H1 (cell line): ENCODE measurements at regions not wholly inside any gene's neighbourhood (a gene's known extent, or its start where the extent isn't known, plus 50 kb on each side); places are given as distances from the start of the nearest gene placed in this dataset.
"Not testable (repeated sequence)": the region's sequence is repeated elsewhere in the genome, so short reads cannot be mapped to it uniquely, and the experiment has no call there.

Experiments
- CTCF ChIA-PET: fragments of 300-600 bp; sonication (Branson Sonifier 250); formaldehyde crosslinking; loops from one replicate; lab custom pipeline; 2021; ENCODE audit not compliant: partially characterized antibody; lab: Charles Lee
- POLR2A ChIA-PET: fragments of 300-600 bp; sonication (Branson Sonifier 250); formaldehyde crosslinking; loops from one replicate; lab custom pipeline; 2021; ENCODE audit warnings: inconsistent platforms; ENCODE audit not compliant: partially characterized antibody; lab: Charles Lee
- DNase-seq, 2 experiments: peaks; one replicate each; pipeline versions ENCODE4 v3.0.0 to v3.0.0-alpha.2; 2010 to 2022; ENCODE audit warnings: low spot score in 2 of 2, low read depth in 1 of 2, mixed read lengths in 1 of 2
- FAIRE-seq: peaks from 2 replicates; lab custom pipeline; 2011; peaks lifted over from hg19 to GRCh38; lab: Jason Lieb, UNC
- H2AFZ ChIP-seq: 2 replicates; pipeline ENCODE4 v1.8.1; 2012; ENCODE audit warnings: low read length, inconsistent platforms
- H2AK5ac ChIP-seq: 2 replicates; pipeline ENCODE4 v1.6.1; 2013; ENCODE audit warnings: low read depth, low read length
- H2BK120ac ChIP-seq: replicated peaks from 2 replicates; pipeline ENCODE3; 2013; ENCODE audit warnings: low read depth, low read length, inconsistent platforms
- H2BK12ac ChIP-seq: 2 replicates; pipeline ENCODE4 v1.6.1; 2013; ENCODE audit warnings: low read depth, low read length
- H2BK15ac ChIP-seq: 2 replicates; pipeline ENCODE4 v1.6.1; 2013; ENCODE audit warnings: low read length
- H2BK20ac ChIP-seq: 2 replicates; pipeline ENCODE4 v1.6.1; 2013; ENCODE audit warnings: low read length
- H2BK5ac ChIP-seq: 2 replicates; pipeline ENCODE4 v1.6.1; 2013; ENCODE audit warnings: low read depth, low read length
- H3K14ac ChIP-seq: 2 replicates; pipeline ENCODE4 v1.6.1; 2013; ENCODE audit warnings: inconsistent platforms; ENCODE audit not compliant: insufficient read length
- H3K18ac ChIP-seq: 2 replicates; pipeline ENCODE4 v1.6.1; 2013; ENCODE audit warnings: low read length; ENCODE audit errors: extremely low read depth
- H3K23ac ChIP-seq: 2 replicates; pipeline ENCODE4 v1.6.1; 2013; ENCODE audit warnings: inconsistent platforms; ENCODE audit not compliant: insufficient read length
- H3K23me2 ChIP-seq: 2 replicates; pipeline ENCODE4 v1.6.1; 2013; ENCODE audit warnings: low read depth, low read length
- H3K27ac ChIP-seq: 2 replicates; pipeline ENCODE4 v1.6.1; 2011; ENCODE audit warnings: low read depth, low read length, inconsistent platforms
- H3K27me3 ChIP-seq, 4 experiments: replicated peaks in 1 of 4; 1 replicate in 1 of 4; 2 replicates in 3 of 4; pipeline versions ENCODE4 v1.6.1 to v1.8.1; 2011 to 2013; ENCODE audit warnings: low read length in 3 of 4, mild to moderate bottlenecking in 3 of 4, inconsistent platforms in 2 of 4, mixed read lengths in 2 of 4, moderate library complexity in 1 of 4; ENCODE audit not compliant: control insufficient read depth in 3 of 4, insufficient read depth in 3 of 4; ENCODE audit errors: extremely low read depth in 1 of 4
- H3K36me3 ChIP-seq, 4 experiments: 2 replicates each; pipeline versions ENCODE4 v1.6.1 to v1.8.1; 2011 to 2013; ENCODE audit warnings: mild to moderate bottlenecking in 4 of 4, low read length in 3 of 4, moderate library complexity in 2 of 4, control low read depth in 1 of 4, inconsistent platforms in 1 of 4; ENCODE audit not compliant: insufficient read depth in 4 of 4, control insufficient read depth in 2 of 4
- H3K4ac ChIP-seq: replicated peaks from 2 replicates; pipeline ENCODE3; 2013; ENCODE audit warnings: low read length, low read depth, mixed read lengths, inconsistent platforms; ENCODE audit not compliant: insufficient read length
- H3K4me1 ChIP-seq, 4 experiments: replicated peaks in 1 of 4; 1 replicate in 1 of 4; 2 replicates in 3 of 4; pipeline versions ENCODE4 v1.6.1 to v1.8.1; 2011 to 2013; ENCODE audit warnings: low read length in 3 of 4, inconsistent platforms in 2 of 4, mixed read lengths in 1 of 4; ENCODE audit not compliant: insufficient read depth in 4 of 4, control insufficient read depth in 3 of 4
- H3K4me2 ChIP-seq, 2 experiments: 2 replicates each; pipeline versions ENCODE4 v1.6.1 to v1.8.1; 2011 to 2013; ENCODE audit warnings: low read depth in 2 of 2, low read length in 2 of 2, control low read depth in 1 of 2, inconsistent platforms in 1 of 2, mild to moderate bottlenecking in 1 of 2; ENCODE audit not compliant: insufficient read depth in 1 of 2
- H3K4me3 ChIP-seq, 4 experiments: fragments of 200-600, 300-600 bp in 1 of 4; sonication (generic), shearing (Covaris generic), sonication (Bioruptor Twin) in 1 of 4; 2 replicates each; pipeline versions ENCODE4 v1.5.1 to v1.8.1; 2011 to 2016; ENCODE audit warnings: low read length in 4 of 4, low read depth in 3 of 4, control low read depth in 2 of 4, inconsistent platforms in 2 of 4, mild to moderate bottlenecking in 2 of 4, mixed read lengths in 1 of 4, moderate library complexity in 1 of 4; ENCODE audit not compliant: insufficient read depth in 2 of 4; ENCODE audit errors: extremely low read depth in 1 of 4
- H3K56ac ChIP-seq: replicated peaks from 2 replicates; pipeline ENCODE3; 2013; ENCODE audit warnings: low read depth, mild to moderate bottlenecking, mixed read lengths, low read length, inconsistent platforms; ENCODE audit not compliant: insufficient read length
- H3K79me1 ChIP-seq: 2 replicates; pipeline ENCODE4 v1.6.1; 2013; ENCODE audit warnings: low read depth, low read length, control low read depth
- H3K79me2 ChIP-seq, 2 experiments: 2 replicates each; pipeline versions ENCODE4 v1.6.1 to v1.8.1; 2012 to 2013; ENCODE audit warnings: low read length in 2 of 2, mild to moderate bottlenecking in 2 of 2, inconsistent platforms in 1 of 2; ENCODE audit not compliant: insufficient read depth in 2 of 2, control insufficient read depth in 1 of 2
- H3K9ac ChIP-seq, 4 experiments: replicated peaks in 1 of 4; 1 replicate in 1 of 4; 2 replicates in 3 of 4; pipeline versions ENCODE4 v1.6.1 to v1.8.1; 2011 to 2013; ENCODE audit warnings: low read depth in 3 of 4, low read length in 3 of 4, control low read depth in 2 of 4, mild to moderate bottlenecking in 2 of 4, moderate library complexity in 2 of 4, inconsistent platforms in 1 of 4; ENCODE audit errors: extremely low read depth in 1 of 4
- H3K9me3 ChIP-seq, 2 experiments: 2 replicates each; pipeline versions ENCODE4 v1.6.1 to v1.8.1; 2012 to 2013; ENCODE audit warnings: mild to moderate bottlenecking in 2 of 2, moderate library complexity in 2 of 2, control low read depth in 1 of 2, inconsistent platforms in 1 of 2, low read depth in 1 of 2, low read length in 1 of 2, mixed read lengths in 1 of 2; ENCODE audit not compliant: insufficient read depth in 2 of 2
- H4K20me1 ChIP-seq, 2 experiments: replicated peaks in 1 of 2; 2 replicates each; pipeline versions ENCODE3 to v1.8.1; 2011 to 2013; ENCODE audit warnings: inconsistent platforms in 2 of 2, low read length in 2 of 2, mild to moderate bottlenecking in 1 of 2; ENCODE audit not compliant: insufficient read depth in 2 of 2, control insufficient read depth in 1 of 2
- H4K5ac ChIP-seq: 2 replicates; pipeline ENCODE4 v1.6.1; 2013; ENCODE audit warnings: low read length, low read depth, mixed read lengths, inconsistent platforms; ENCODE audit not compliant: insufficient read length
- H4K8ac ChIP-seq: 2 replicates; pipeline ENCODE4 v1.8.0; 2013; ENCODE audit warnings: mild to moderate bottlenecking, moderate library complexity, low read length, inconsistent platforms; ENCODE audit not compliant: insufficient read depth; ENCODE audit errors: extremely low read depth
- H4K91ac ChIP-seq: replicated peaks from 2 replicates; pipeline ENCODE3; 2013; ENCODE audit warnings: low read length, mixed read lengths, inconsistent platforms; ENCODE audit not compliant: insufficient read length
- JUN ChIP-seq: IDR thresholded peaks from 2 replicates; pipeline ENCODE4 v1.6.1; 2011; ENCODE audit warnings: low read depth, mild to moderate bottlenecking, improper control_type of control experiment, low read length
- WGBS, 2 experiments: shearing (Covaris generic) in 1 of 2; methylation state at CpG; one replicate each; pipeline versions ENCODE4 v1.1.6 to v1.1.7; 2013 to 2015; ENCODE audit warnings: low lambda C conversion rate in 2 of 2, mixed read lengths in 2 of 2, inconsistent platforms in 1 of 2, low coverage in 1 of 2, missing lambda C conversion rate in 1 of 2; ENCODE audit not compliant: insufficient replicate concordance in 2 of 2, insufficient coverage in 1 of 2, insufficient read length in 1 of 2; ENCODE audit errors: extremely low coverage in 1 of 2, missing lambda C conversion rate in 1 of 2; 5-methylcytosine and 5-hydroxymethylcytosine counted together

DNA sequence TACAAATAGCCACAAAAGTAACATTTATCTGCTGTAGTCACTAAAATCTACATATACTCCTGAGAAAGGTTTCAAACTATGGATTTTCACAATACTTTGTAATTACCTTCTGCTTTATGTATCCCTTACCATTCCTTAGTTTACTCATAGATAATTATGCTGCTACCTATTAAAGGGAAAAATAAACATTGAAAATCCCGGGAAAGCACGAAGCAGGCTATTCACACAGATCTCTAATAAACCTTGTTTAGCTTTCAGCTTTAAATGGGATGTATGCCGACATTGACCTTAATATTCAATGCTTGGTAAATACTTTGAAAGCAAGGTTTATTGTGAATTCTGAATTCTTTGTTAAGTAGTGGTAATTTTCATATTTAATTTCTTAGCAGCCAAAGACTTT, 58.5 kb upstream of the SMIM30 start:
- Histone ChIP-seq H3K4me1 (no peaks in the 10 kb centered on the region), H3K79me2 (no peaks in the 10 kb centered on the region), H3K14ac (no peak overlapping the region), H4K91ac (no peak overlapping the region), H4K8ac (no peak overlapping the region), H3K79me1 (no peaks in the 10 kb centered on the region), H3K9ac (no peak overlapping the region), H3K9me3 (no peaks in the 10 kb centered on the region), H2BK20ac (no peak overlapping the region), H2BK120ac (no peak overlapping the region), H3K27ac (no peak overlapping the region), H4K5ac (no peak overlapping the region), H3K18ac (no peak overlapping the region), H3K23ac (no peak overlapping the region), H2AK5ac (no peak overlapping the region), H3K36me3 (no peaks in the 10 kb centered on the region), H2BK12ac (no peak overlapping the region), H3K4ac (no peak overlapping the region), H3K23me2 (no peaks in the 10 kb centered on the region), H3K4me3 (no peak overlapping the region), H2BK5ac (no peak overlapping the region), H3K27me3 (no peaks in the 10 kb centered on the region), H2BK15ac (no peak overlapping the region), H3K4me2 (no peak overlapping the region), H3K56ac (no peak overlapping the region), H4K20me1 (no peaks in the 10 kb centered on the region), H2AFZ (no peak overlapping the region)
- 90% methylated on average over 3 of the region's 3 CpGs; no CpG with 5 or more reads in 1 of the 2 experiments for WGBS, 2 experiments
- FAIRE-seq (no peak), DNase-seq (no peak)
- ChIA-PET POLR2A (no interaction called here), CTCF (interaction anchor here (1.8 kb wide), 1 partner anchor 17 kb away, joined by 5 read pairs; no protein-coding TSS in a partner anchor)
- TF ChIP-seq JUN: no peak

- H2BK15ac ChIP-seq, H3K27me3 ChIP-seq, H3K4ac ChIP-seq, H3K14ac ChIP-seq, H3K23ac ChIP-seq, H3K79me1 ChIP-seq, H4K8ac ChIP-seq, H3K4me1 ChIP-seq, H3K4me2 ChIP-seq, DNase-seq, FAIRE-seq, H3K79me2 ChIP-seq, H2AFZ ChIP-seq, H3K23me2 ChIP-seq, H2BK5ac ChIP-seq, H4K20me1 ChIP-seq, H2AK5ac ChIP-seq, H3K18ac ChIP-seq, H4K91ac ChIP-seq, H4K5ac ChIP-seq, POLR2A ChIA-PET, H2BK12ac ChIP-seq, H2BK120ac ChIP-seq, H3K27ac ChIP-seq, H3K4me3 ChIP-seq, H2BK20ac ChIP-seq, H3K9me3 ChIP-seq, H3K56ac ChIP-seq, H3K9ac ChIP-seq, H3K36me3 ChIP-seq: not testable (repeated sequence)
- CTCF ChIA-PET: interaction anchor here (1.8 kb wide), 1 partner anchor 17 kb away, joined by 5 read pairs; no protein-coding TSS in a partner anchor
Observed at GRCh38 chr7:113176180-113176579, 57.8 kb upstream of the SMIM30 start.
